ENCODE measurements at regions not wholly inside any gene's neighbourhood (a gene's known extent, or its start where the extent isn't known, plus 50 kb on each side); places are given as distances from the start of the nearest gene placed in this dataset.
A peak's percentile ranks its signal among the peaks of the same experiment; 100 is the strongest.

DNA sequence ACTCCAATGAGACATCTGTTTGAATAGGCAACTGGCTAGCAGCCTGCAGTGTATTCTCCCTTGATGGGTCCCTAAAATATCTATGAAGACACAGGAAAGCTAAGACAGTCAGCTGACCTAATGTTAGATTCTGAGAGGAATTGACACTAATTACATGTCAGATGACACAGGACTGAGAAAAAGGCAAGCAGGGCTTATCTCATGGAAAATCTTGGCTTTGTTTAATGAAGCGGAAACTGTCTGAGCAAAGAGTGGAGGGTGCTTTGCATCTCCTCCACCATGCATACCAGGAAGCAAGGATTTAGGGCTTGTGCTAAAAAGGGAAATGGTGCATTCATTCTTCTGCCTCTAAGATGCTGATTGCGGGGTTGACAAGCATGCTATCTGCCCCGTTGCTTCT, 135.5 kb upstream of the GLI3 start:
- no peak for DNase-seq (ENCODE audit: low spot score)

DNA sequence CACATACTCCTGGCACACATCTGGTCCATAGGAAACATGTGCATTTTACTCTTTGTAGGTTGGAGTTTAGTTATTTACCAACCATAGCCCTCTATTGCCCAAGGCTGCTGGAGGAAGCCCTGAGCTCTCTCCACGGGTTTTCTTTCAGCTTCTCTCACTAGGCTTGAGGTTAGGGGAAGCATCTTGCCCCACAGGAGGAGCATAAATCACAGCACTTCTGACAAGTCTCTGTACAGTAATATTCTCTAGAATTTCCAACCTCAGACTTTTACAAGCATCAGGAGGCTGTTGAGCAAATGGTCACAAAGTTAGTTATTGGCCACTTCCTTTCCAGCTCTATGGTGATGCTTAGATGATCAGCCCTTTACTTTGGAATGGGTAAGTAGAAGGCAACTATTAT, 122.9 kb upstream of the GLI3 start:
- no peak for DNase-seq (ENCODE audit: low spot score)

DNA sequence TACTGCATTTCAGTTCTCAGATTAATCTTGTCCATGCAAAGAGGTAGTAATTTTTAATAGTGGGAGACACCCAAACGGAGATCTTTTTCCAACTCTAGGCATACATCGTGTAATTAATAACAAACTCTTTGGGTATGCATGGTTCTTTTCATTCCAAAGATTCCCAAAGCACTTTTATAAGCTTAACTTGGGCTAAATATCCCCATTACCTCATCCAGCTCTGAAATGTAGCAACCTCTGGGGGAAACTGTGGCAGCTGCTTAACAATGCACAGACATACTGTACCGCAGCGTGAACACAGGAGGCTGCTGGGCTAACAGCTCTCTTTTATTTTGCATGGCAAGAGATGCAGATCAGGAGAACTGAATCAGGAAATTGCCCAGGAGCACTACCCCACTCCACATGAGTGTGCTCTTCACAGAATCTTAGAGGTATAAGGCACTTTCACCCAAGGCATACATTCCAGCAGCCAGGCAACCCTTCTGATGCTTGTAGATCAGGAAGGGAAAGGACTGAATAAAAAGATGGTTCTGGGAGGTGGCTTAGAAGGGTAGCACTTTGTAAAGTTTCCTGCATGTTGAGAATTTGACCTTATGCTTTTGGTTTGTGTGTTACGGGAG, 114.4 kb upstream of the GLI3 start:
- DNase-seq (ENCODE audit: low spot score), result no peak

DNA sequence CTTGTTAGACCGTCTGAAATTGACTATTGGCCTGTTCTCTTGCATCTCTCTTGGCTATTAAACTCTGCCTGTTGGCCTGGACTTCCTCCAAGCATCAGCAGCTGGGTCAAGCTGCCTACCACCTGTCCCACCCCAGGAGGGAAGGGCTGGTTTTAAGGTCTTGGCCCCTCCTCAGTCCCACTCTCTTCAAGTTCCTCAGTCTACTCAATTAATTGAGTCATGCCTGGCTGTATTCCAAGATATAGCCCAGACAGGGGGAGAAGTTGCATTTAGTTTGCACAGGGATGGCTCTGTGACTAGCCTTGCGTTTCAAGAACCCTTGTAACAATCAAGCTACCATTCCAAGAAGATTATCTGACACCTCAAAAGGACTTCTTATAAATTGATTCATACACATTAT, 113.8 kb upstream of the GLI3 start:
- no peak for DNase-seq (ENCODE audit: low spot score)

DNA sequence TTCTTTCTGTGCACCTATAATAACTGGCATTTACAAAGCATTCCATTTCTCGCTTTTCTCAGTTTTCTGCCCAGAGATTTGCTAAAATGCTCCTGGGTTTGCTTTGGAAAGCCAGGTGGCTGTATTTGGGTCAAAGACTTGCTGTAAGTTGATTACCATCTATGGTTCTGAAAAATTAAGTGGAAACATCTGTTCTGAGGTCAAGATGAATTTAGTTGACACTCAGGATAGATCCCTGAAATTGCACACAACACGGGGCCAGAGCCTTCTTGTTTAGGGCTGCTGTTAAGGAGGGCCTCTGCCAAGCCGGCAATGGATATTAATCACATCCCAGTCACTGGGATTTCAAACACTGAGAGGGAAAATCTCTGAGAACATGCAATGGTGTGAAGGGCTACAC, 111.6 kb upstream of the GLI3 start:
- no peak for DNase-seq (ENCODE audit: low spot score)

- no peak for DNase-seq (ENCODE audit: low spot score)
These were observed 111.1 kb upstream of the GLI3 start for GRCh38 chr7:42348071-42348470.

- no peak for DNase-seq (ENCODE audit: low spot score)
These were observed 110.6 kb upstream of the GLI3 start for GRCh38 chr7:42347616-42348015.

DNA sequence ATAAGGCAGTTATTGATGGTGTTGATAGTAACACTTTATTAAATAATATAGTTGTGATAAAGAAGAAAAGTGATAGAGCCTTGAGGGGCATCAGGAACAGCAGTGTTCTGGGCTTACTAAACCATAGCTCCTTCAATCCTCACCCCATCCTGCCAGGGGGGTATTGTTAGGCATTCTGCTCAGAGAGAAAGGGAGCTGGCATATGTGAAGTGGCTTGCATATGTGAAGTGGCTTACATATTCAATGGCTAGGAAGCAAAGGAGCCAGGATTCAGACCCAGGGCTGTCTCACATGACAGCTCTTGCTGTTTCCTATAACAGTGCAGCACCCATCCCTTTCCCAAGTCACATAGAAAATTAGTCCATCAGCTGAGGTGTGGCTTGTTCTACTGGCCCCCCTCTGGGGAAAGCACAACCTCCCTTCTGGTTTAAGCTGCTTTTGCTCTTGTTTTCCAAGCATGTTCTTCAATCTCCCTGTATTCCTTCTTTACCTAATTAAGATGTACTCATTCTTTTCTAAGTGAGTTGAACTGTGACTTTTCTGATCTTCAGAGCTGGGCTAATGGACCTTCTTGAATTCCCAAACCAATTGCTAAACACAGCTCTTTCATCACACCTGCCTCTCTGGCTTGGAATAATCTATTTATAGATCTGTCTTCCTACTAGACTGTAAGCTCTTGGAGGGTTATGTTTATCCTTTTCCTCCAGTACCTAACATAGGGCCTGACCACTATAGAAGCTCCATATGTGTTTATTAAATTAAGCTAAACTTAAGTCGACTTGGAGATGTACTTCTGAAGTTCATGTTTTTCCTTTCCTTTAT, 108.7 kb upstream of the GLI3 start:
- no peak for DNase-seq (ENCODE audit: low spot score)

DNA sequence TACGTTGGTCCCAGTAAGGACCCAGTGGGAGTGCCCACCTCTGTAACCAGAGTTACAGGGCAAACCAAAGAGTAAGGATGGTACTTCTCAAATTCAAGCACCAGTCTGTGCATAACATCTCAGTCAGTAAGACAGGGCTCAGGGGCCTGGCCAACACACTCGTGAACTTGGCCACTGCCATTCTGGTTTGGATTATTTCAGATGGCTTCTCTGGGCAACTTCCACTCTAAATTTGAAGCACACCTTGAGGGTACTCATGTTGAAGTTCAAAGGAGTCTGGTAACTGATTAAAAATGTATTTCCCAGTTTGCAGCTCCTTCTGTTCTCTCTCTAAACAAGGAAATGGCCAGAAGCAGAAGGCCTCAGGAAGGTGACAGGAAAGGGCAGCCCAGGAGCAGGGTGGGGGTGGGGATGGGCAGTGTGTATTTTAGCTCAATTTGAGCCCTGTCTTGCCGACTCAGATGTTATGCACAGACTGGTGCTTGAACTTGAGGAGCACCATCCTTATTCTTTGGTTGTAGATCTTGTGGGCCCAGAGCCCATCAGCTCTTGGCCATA, 107.3 kb upstream of the GLI3 start:
- DNase-seq (ENCODE audit: low spot score), result no peak

GRCh38 chr7:42342381-42342780, 105.4 kb upstream of the GLI3 start:
- no peak for DNase-seq (ENCODE audit: low spot score)

DNA sequence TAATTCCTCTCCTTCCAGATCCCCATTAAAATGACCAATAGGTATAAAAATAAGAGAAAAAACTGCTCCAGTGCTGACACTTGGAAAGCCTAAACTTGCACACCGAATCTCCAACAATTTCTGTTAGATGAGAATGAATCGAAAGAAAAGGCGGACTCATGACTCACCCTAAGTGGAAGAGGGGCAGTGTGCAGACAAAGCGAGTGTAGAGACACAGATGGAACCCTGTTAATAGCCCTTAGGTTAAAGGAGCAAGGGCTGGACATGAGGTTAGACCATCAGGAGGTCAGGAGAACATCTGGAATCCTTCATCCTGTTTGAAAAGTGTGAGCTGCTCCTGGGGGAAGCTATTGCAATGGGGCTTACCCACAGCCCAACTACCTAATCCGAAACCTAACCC, 103.4 kb upstream of the GLI3 start:
- DNase-seq (ENCODE audit: low spot score), result no peak

GRCh38 chr7:42338916-42339540, 102.0 kb upstream of the GLI3 start:
- DNase-seq (ENCODE audit: low spot score), result no peak

- DNase-seq (ENCODE audit: low spot score), result peak; percentile 32
These were observed 101.4 kb upstream of the GLI3 start for GRCh38 chr7:42338231-42338915.

- no peak for DNase-seq (ENCODE audit: low spot score)
These were observed 100.4 kb upstream of the GLI3 start for GRCh38 chr7:42337225-42337905.

GRCh38 chr7:42332605-42333222, 95.7 kb upstream of the GLI3 start:
- no peak for DNase-seq (ENCODE audit: low spot score)

DNA sequence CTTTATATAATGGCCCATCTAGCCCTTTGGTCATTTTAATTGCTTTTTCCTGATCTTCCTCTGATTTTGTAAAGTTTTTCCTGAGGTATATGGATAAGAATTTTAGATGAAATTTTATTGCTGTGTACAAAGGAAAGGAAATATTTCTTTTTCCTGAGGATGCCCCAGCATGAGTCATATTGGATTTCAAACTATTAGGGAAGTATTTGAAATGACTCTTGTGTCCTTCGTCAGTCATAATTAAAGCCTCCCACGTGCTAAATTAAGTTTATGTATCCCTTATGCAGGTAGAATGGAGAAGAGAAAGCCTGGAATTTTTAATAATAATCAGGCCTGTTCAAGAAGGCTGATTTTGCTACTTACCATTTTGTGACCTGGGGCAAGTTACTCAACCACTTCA, 82.6 kb upstream of the GLI3 start:
- no peak for DNase-seq (ENCODE audit: low spot score)

- no peak for DNase-seq (ENCODE audit: low spot score)
These were observed 78.6 kb upstream of the GLI3 start for GRCh38 chr7:42315631-42316030.

GRCh38 chr7:42315103-42315502, 78.1 kb upstream of the GLI3 start:
- DNase-seq (ENCODE audit: low spot score), result no peak

GRCh38 chr7:42314696-42315095, 77.7 kb upstream of the GLI3 start:
- peak; percentile 44 for DNase-seq (ENCODE audit: low spot score)

- DNase-seq (ENCODE audit: low spot score), result no peak
These were observed 74.2 kb upstream of the GLI3 start for GRCh38 chr7:42311195-42311594.

DNA sequence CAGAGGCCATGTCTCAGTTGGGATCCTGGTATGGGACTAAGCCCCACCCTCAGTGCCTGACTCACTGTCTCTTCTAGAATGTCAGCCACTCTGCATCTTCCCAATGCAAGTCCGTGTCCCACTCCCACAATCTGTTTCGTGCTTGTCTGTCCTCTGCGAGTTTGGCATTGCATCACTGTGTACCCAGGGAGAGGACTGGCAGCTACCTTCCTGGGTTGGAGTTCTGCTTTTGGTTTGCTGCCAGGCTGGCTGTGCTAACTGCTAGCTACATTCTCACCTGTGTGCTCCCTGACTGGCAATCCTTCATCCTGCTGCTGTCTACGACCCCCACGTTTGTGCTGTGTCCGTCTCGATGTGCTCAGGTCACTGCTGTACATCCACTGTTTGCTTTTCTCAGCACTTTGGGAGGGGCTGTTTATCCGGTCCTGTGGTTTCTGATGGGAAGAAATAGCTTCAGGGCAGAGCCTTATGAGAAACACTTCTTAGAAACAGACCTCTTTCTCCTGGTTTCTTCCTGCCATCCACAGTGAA, 56.0 kb upstream of the GLI3 start:
- DNase-seq (ENCODE audit: low spot score), result no peak

Measured in kidney capillary endothelial cell (primary cell).